Cerebellar nuclear complex (tissue), 1 donor: ENCODE measurements at regions not wholly inside any gene's neighbourhood (a gene's known extent, or its start where the extent isn't known, plus 50 kb on each side); places are given as distances from the start of the nearest gene placed in this dataset.

ENCODE experiments used
- DNase-seq, 2 experiments: peaks; one replicate each; lab custom pipeline; 2025; lab: John Stamatoyannopoulos, UW

- DNase-seq: no peak
These were observed 1191.4 kb downstream of the UQCRFS1 start for GRCh38 chr19:28021259-28022185.

GRCh38 chr19:28020619-28021258 is 1192.2 kb downstream of the UQCRFS1 start:
- no peak for DNase-seq

- DNase-seq: no peak
These were observed 1193.0 kb downstream of the UQCRFS1 start for GRCh38 chr19:28019901-28020300.

DNA sequence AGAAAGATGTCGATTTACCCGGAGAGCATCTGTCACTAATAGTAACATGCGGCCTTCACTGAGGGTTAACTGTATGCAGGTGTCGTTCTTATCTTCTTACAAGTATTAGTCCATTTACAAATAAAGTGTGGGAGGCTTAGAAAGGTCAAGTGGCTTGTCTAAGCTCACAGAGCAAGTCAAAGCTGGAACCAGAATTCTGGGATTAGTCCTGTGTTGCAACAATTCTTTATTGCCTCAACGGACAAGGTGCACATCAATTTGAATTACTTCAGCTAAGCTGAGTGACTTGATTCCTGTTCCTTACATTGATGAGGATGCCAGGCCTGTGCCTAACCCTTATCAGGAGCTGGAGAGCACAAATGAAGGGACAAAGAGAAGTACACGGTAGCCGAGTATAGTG is 1193.6 kb downstream of the UQCRFS1 start:
- DNase-seq: no peak

GRCh38 chr19:28018499-28018898 is 1194.5 kb downstream of the UQCRFS1 start:
- DNase-seq: no peak

DNA sequence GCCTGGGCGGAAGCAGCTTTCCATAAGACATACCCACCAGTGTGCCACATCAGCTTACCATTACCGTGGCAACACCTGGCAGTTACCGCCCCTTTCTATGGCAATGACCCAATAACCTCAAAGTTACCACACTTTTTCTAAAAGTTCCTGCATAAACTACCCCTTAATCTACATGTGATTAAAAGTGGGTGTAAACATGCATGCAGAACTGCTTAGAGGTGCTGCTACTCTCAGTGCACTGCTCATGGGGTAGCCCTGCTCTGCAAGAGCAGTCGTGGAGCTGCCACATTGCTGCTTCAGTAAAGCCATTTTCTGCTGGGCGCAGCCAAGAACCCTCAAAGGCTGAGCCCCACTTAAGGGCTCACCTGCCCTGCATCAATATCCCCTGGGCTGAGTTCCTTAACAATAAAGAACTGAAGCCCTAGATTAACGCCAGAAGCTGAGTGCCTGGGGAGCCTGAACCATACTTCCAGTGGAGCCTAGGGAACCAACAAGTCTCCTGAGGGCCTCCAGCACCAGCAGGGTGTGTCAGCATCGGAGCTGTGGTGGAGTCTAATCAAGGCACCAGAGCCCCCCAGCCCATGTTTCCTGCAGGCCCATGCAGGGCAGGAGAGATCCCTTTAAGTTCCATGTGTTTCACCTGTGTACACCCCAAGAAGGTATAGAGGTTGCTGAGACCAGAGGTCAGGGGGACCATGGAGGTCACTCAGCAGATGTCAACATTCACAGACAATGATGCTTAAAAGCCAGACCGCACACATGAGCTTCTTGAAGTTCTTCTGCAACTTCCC is 1198.1 kb downstream of the UQCRFS1 start:
- DNase-seq: no peak

GRCh38 chr19:28012361-28012760 is 1200.6 kb downstream of the UQCRFS1 start:
- no peak for DNase-seq

- DNase-seq: no peak
These were observed 1202.3 kb downstream of the UQCRFS1 start for GRCh38 chr19:28010656-28011055.

- DNase-seq: no peak
These were observed 1203.3 kb downstream of the UQCRFS1 start for GRCh38 chr19:28009696-28010095.

- no peak for DNase-seq
These were observed 1204.3 kb downstream of the UQCRFS1 start for GRCh38 chr19:28008695-28009094.

- no peak for DNase-seq
These were observed 1209.4 kb downstream of the UQCRFS1 start for GRCh38 chr19:28003543-28003942.

DNA sequence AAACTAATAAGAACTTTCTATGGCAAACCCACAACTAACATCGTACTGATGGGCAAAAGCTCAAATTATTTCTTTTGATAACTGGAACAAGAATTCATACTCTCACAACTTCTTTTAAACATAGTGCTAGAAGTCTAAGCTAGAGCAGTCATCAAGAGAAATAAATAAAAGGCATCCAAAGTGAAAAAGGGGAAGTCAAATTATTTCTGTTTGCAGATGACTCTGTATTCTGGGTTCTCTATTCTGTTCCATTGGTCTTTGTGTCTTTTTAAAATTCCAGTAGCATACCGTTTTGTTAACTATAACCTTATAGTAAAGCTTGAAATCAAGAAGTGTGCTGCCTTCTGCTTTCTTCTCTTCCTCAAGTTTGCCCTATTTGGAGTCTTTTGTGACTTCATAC is 1215.9 kb downstream of the UQCRFS1 start:
- DNase-seq: no peak

DNA sequence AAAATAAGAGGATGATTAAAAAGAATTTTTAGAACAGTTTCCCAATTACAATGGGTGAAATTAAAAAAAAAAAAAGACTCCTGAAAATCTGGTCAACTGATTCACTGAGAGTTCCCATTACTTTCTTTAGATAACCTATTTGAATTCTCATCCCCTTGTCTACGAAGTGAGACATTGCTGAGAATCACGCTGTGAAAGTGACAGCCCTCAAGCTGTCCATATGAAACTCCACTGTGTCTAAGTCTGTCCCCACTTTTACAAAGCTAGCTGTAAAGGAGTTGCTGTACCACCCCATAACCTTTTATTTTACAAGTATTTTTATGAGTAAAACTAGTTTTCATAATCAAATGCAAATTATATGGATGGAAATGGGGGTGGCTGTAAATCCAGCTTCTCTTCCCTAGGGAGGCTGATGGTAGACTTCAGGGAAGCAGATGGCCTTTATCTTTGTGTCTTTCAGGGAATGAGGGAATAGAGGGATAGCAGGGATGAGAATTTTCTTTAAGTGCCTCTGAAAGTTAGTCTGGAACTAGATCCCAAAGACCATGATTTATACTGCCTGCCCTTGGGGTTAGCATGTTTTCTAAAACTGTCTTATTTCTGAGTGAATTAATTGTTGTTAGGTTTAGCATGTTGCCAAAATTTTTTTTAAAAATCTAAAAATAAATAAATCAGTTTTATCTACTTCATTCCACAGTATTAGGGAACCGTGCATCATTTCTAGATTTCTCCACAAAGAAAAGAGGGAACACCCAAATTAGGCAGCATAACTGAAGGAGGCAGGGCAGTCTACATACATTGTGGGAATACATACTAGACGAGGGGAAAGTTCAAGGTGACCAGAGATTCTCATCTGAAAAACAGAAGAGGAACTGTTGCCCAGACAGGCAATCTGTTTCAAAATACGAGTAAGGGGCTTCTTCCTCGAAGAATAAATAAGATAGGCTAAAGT is 1219.1 kb downstream of the UQCRFS1 start:
- no peak for DNase-seq

DNA sequence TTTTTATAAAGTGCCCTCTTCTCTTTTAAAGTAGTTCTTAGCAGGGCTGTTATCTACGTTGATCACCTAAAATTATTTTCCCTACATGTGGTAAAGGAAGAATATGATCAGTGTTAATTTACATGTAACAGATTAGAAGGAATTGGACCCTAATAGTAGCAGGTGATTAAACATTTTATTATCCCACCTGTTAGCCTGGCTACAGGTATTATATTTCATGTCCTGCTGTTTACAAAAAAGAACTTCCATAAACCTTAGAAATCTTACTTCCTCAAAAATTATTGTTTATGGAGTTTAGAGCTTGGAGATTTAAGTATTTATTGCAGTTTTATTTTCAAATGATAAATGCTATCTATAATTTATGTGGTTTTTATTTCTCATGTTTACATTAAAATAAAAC is 1226.7 kb downstream of the UQCRFS1 start:
- DNase-seq: no peak

GRCh38 chr19:27975419-27976005 is 1237.4 kb downstream of the UQCRFS1 start:
- DNase-seq: no peak

- no peak for DNase-seq
These were observed 1238.9 kb downstream of the UQCRFS1 start for GRCh38 chr19:27974082-27974513.

- DNase-seq: no peak
These were observed 1240.5 kb downstream of the UQCRFS1 start for GRCh38 chr19:27972291-27973040.

DNA sequence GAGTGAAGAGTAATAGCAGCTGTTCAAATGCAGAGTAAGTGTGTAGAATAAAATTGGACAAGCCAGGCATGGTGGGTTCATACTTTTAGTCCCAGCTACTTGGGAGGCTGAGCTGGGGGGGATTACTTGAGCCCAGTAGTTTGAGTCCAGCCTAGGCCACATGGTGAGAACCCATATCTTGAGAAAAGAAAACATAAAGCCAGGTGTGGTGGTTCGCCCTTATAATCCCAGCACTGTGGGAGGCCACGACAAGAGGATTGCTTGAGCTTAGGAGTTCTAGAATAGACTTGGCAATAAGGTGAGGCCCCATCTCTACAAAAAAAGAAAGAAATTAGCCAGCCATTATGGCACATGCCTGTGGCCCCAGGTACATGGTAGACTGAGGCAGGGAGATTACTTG is 1241.1 kb downstream of the UQCRFS1 start:
- DNase-seq: no peak

- DNase-seq: no peak
These were observed 1241.9 kb downstream of the UQCRFS1 start for GRCh38 chr19:27971071-27971470.

DNA sequence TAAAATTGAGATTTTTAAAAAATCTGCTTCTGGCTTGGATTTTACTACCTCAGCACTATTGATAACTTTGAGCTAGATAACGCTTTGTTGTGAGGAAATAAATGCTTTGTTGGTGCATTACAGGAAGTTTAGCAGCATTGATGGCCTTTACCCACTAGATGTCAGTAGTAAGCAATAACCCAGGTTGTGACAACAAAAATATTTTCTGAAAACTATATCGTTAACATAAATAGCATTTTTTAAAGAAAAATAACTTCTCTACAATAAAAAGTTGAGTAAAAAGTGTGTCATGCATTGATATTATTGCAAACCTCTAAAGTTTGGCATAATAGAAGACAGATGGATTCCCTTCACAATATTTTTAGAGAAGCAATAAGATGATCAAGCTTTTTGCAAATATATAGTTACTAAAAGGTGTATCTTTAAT is 1246.5 kb downstream of the UQCRFS1 start:
- no peak for DNase-seq
